NCI-H748 (cell line): ENCODE measurements at regions not wholly inside any gene's neighbourhood (a gene's known extent, or its start where the extent isn't known, plus 50 kb on each side); places are given as distances from the start of the nearest gene placed in this dataset.

Experiments
- DNase-seq: peaks from one replicate; lab custom pipeline; 2025; ENCODE audit not compliant: unreplicated experiment; lab: John Stamatoyannopoulos, UW

DNA sequence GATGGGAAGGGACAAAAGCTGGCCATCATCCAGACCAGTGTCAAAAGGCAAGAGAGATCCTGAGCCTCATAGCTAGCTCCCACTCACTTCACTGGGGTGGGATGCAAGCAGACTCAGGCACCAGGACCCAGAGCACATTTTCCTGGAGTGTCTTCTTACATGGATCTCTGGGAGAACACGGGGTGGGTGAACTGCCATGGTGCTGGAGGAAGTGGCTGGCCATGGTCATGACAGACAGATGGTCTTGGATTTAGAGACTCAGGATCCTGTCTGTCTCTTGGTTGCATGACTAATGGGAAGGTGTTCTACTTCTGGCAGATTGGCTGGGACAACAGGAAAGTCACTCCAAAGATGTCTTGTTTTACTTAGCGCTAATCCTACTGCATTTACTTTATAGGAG is 311.5 kb downstream of the ATP23 start:
- DNase-seq = no peak

GRCh38 chr12:58253663-58254062 is 312.3 kb downstream of the ATP23 start:
- no peak for DNase-seq

DNA sequence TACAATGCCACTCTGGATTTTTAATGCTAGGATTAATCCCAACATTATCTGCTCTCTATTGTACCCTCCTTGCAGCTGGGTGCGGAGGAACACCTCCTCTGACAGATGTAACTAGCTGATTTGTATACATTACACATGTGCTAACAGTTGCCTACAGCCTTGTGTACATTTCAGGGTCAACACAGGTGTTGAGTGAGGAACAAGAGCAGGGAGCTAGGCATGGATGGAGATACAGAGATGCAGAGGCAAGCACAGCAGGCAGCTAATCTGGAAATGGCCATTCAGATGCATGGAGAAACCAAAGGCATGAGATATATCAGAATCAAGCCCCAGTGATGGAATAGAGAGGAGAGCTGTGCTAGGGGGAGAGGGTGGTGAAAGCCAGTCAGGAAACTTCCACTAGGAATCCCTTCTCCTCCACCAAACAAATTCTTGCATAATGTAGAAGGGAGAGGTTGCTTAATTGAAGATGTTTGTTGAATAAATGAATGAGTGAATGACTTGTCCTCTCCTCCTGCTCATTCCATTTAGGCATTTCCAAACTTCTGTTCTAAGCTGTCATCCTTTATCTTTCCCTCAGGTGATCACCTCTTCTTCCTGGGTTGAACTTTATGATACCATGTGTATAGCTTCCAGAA is 313.2 kb downstream of the ATP23 start:
- peak; percentile 59 for DNase-seq

DNA sequence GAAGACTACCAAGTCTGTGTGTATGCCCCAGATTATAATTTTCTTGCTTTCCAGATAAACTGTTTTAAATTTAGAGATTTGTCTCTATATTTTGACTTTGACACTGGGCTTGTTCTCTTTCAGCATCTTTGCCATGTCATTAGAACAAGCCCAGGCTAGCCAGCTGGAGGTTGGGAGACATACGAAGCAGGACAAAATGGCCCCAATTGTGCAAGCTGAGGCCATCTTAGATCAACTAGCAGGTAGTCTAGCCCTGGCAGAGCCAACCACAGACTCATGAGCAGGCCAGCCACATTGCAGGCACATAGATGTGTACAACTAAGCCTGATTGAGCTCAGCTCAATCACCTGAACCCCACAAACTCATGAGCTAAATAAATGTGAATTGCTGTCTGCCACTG is 321.4 kb downstream of the ATP23 start:
- DNase-seq = no peak

DNA sequence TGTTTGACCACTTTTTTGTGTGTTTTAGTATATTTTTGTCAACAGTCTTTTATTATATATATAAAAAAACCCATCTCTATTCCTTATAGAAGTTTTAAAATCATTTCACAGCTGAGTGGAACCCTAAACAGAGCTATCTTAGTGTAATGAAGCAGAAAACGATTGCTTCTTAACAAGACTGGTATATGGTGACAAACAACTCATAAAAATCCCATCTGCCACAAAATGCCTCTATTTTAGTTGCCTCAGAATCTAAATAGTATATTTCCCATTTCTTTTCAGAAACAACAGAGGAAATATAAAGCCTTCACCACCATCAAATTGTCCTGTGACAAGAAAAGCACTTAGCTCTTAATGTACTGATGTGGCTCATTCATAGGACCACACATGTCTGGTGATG is 322.4 kb downstream of the ATP23 start:
- DNase-seq = no peak

- DNase-seq = no peak
Observed at GRCh38 chr12:58268069-58268468, 326.7 kb downstream of the ATP23 start.

GRCh38 chr12:58269476-58269875 is 328.1 kb downstream of the ATP23 start:
- DNase-seq = no peak

DNA sequence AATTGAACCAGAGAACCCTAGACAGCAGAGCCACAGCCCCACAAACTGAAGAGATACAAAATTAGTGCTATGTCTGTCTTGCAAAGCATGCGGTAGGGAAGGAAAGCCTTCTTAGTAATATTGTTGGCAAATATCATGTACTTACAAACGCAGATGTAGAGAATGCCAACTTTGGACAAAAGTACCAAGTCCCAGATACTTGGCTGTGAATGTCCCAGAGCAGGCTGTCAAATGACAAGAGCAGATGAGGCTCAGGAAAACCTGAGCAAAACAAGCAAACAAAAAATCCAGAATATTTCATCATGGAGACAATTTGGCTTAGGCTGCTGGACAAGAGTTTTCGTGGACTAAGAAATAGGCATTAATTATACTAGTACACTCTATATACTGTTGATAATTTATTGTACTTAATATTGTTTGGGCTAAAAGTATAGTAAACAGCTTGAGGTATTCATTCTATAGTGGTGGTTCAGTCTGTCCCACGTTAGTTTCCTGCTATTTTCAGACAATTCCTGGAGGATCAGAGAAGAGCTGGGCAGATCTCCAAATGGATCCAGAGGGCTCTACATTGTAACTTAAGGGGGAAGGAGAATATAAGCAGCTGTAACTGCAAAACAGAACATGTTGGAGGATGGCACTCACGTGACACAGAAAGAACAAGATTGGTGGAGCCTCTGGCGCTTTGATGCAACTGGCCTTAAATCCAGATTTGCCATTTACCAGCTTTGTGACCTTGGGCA is 329.8 kb downstream of the ATP23 start:
- DNase-seq = no peak

DNA sequence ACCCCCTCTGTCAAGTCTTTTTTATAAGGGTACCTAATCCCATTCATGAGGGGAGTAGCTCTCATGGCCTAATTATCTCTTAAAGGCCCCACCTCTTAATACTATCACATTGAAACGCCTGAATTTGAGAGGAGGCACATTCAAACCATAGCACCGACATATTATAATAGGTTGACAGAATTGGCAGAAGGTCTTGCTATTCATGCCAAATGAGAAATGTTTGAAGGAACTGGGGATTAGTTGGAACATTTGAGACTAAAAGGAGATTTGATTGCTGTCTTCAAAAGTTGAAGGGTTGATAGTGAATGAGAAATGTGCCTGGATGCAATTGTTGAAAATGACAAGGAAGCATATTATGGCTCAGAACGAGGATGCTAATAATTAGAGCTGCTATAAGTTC is 331.1 kb downstream of the ATP23 start:
- DNase-seq = no peak

GRCh38 chr12:58277231-58277630 is 335.9 kb downstream of the ATP23 start:
- DNase-seq = no peak

- DNase-seq = no peak
Observed at GRCh38 chr12:58283553-58283952, 342.2 kb downstream of the ATP23 start.

GRCh38 chr12:58285551-58285950 is 344.2 kb downstream of the ATP23 start:
- no peak for DNase-seq

DNA sequence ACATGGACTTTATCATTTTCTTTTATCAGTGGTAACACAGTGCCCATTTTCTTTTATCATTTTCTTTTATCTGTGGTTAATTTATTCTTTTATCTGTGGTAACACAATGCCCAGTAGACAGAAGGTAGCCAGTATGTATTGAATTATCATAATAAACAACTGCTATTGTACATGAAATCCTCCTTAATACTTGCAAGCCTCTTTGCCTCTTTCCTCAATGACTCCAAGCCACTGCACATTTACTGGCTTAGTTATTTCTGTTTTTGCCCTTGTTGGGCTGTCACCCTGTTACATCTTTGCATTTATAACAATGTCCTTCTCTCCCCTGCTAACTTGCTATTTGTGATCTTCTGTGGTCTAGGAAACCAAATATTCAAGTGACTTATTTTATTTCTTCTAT is 345.0 kb downstream of the ATP23 start:
- DNase-seq = no peak

- no peak for DNase-seq
Observed at GRCh38 chr12:58288190-58288589, 346.8 kb downstream of the ATP23 start.

- no peak for DNase-seq
Observed at GRCh38 chr12:58291106-58291505, 349.7 kb downstream of the ATP23 start.

- DNase-seq = no peak
Observed at GRCh38 chr12:58293308-58293982, 352.1 kb downstream of the ATP23 start.

GRCh38 chr12:58295268-58295667 is 353.9 kb downstream of the ATP23 start:
- no peak for DNase-seq

GRCh38 chr12:58296863-58297262 is 355.5 kb downstream of the ATP23 start:
- no peak for DNase-seq

DNA sequence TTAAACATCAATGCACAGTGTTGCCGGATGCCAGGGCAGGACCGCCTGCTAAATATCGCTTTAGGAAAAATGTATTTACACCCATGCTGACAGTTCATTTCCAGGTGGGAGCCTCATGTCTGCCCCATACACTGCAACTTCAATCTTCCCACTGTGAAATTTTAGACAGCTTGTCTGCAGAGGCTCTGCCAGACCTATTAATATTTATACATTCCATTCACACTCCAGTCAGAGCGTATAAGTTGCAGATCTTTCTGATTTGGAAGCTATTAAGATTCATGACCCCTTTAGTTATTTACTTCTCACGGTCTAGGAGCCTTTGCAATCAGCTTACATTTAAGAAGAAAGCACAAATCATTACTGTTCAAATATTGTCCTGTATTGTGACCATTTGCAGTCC is 357.4 kb downstream of the ATP23 start:
- DNase-seq = no peak

- DNase-seq = no peak
Observed at GRCh38 chr12:58299371-58299770, 358.0 kb downstream of the ATP23 start.

- no peak for DNase-seq
Observed at GRCh38 chr12:58301038-58301729, 359.8 kb downstream of the ATP23 start.

GRCh38 chr12:58301730-58302122 is 360.4 kb downstream of the ATP23 start:
- no peak for DNase-seq
